ENCODE measurements at regions not wholly inside any gene's neighbourhood (a gene's known extent, or its start where the extent isn't known, plus 50 kb on each side); places are given as distances from the start of the nearest gene placed in this dataset.

GRCh38 chr17:72065556-72065955 lies 55.3 kb upstream of the SOX9 start:
- Histone ChIP-seq H3K27me3 (ENCODE audit: control insufficient read depth, insufficient read depth, low read length) (no peaks in the 10 kb centered on the region), H3K4me3 (ENCODE audit: low read depth, low read length) (no peak overlapping the region), H3K36me3 (ENCODE audit: control insufficient read depth, insufficient read depth, low read length) (no peaks in the 10 kb centered on the region)
- no peak for DNase-seq (ENCODE audit: low read depth)
- no peak for TF ChIP-seq CTCF (IDR thresholded peaks at IDR 0.05; ENCODE audit: insufficient read depth, low read length, poor library complexity, severe bottlenecking)

DNA sequence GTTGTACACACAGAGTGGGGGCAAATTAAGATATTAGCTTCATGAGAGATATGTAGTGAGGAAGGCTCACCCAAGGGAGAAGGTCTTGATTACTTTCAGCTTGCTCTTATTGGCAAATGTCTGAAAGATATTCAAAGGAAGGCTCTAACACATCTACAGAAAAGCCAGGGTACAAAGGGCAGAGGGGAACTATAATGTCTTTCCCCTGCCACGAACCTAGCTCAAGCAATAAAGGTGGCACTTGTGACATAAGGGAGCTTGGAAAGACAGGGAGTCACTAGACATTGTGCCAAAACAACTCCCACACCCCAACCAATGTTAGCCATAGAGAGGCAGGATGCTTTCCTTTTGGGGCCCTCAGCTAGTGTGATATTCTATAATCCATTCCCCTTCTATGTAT lies 52.2 kb upstream of the SOX9 start:
- no peak overlapping the region for H3K4me3 ChIP-seq (ENCODE audit: low read depth, low read length)
- no peak for TF ChIP-seq CTCF (IDR thresholded peaks at IDR 0.05; ENCODE audit: insufficient read depth, low read length, poor library complexity, severe bottlenecking)
- no peaks in the 10 kb centered on the region for H3K36me3 ChIP-seq (ENCODE audit: control insufficient read depth, insufficient read depth, low read length)
- DNase-seq (ENCODE audit: low read depth): no peak
- H3K27me3 ChIP-seq (ENCODE audit: control insufficient read depth, insufficient read depth, low read length): no peaks in the 10 kb centered on the region

GRCh38 chr17:72069586-72070202 lies 51.1 kb upstream of the SOX9 start:
- Histone ChIP-seq H3K4me3 (ENCODE audit: low read depth, low read length) (no peak overlapping the region), H3K36me3 (ENCODE audit: control insufficient read depth, insufficient read depth, low read length) (no peaks in the 10 kb centered on the region), H3K27me3 (ENCODE audit: control insufficient read depth, insufficient read depth, low read length) (no peaks in the 10 kb centered on the region)
- no peak for DNase-seq (ENCODE audit: low read depth)
- no peak for TF ChIP-seq CTCF (IDR thresholded peaks at IDR 0.05; ENCODE audit: insufficient read depth, low read length, poor library complexity, severe bottlenecking)
